Effector memory CD4-positive, alpha-beta T cell (primary cell): ENCODE measurements at regions not wholly inside any gene's neighbourhood (a gene's known extent, or its start where the extent isn't known, plus 50 kb on each side); places are given as distances from the start of the nearest gene placed in this dataset.

Experiments used
- DNase-seq, 3 donors: peaks; one replicate each; pipeline ENCODE4 v3.0.0-alpha.2; 2020
- H3K27ac ChIP-seq: 2 replicates; pipeline ENCODE4 v1.7.0; 2013; ENCODE audit warnings: mild to moderate bottlenecking, low read length, moderate library complexity; ENCODE audit not compliant: insufficient read depth, poor library complexity, severe bottlenecking
- H3K27me3 ChIP-seq: replicated peaks from 2 replicates; pipeline ENCODE4 v1.7.0; 2013; ENCODE audit warnings: mild to moderate bottlenecking, low read length; ENCODE audit not compliant: insufficient read depth, control insufficient read depth, poor library complexity, severe bottlenecking
- H3K36me3 ChIP-seq: 2 replicates; pipeline ENCODE4 v1.7.0; 2013; ENCODE audit warnings: mild to moderate bottlenecking, low read length, moderate library complexity; ENCODE audit not compliant: control insufficient read depth, insufficient read depth
- H3K4me1 ChIP-seq: 2 replicates; pipeline ENCODE4 v1.7.0; 2013; ENCODE audit warnings: low read length, mild to moderate bottlenecking; ENCODE audit not compliant: control insufficient read depth, insufficient read depth, poor library complexity, severe bottlenecking
- H3K4me3 ChIP-seq: 2 replicates; pipeline ENCODE4 v1.7.0; 2013; ENCODE audit warnings: low read length, low read depth, mild to moderate bottlenecking; ENCODE audit not compliant: insufficient read depth, poor library complexity, severe bottlenecking
- H3K9me3 ChIP-seq: 2 replicates; pipeline ENCODE4 v1.7.0; 2013; ENCODE audit warnings: mild to moderate bottlenecking, low read length, moderate library complexity; ENCODE audit not compliant: control insufficient read depth

DNA sequence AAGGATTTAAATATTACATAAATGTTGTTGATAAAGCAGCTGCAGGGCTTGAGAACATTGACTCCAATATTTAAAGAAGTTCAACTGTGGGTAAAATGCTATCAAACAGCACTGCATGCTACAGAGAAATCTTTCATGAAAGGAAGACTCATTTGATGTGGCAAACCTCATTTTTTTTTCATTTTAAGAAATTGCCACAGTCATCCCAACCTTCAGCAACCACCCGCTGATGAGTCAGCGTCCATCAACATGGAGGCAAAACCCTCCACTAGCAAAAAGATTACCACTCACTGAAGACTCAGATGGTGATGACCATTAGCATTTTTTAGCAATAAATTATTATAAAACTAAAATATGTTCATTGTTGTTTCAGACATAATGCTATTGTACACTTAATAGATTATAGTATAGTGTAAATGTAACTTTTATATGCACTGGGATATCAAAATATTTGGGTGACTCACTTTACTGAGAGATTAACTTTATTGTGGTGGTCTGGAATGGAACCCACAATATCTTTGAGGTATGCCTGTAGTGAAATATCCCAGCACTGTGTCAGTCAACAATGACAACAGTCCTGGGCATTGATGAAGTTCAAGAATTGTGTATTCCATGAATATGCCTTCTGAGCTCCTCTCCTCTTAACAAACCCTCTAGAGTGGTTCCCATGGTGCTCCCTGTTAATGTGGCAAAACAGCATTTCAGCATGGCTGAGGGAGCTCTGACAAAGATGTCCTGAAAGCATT, 52.4 kb upstream of the SOX21 start:
- H3K27me3 ChIP-seq = no peaks in the 10 kb centered on the region
- no peak for DNase-seq
- H3K9me3 ChIP-seq = no peaks in the 10 kb centered on the region
- H3K4me3 ChIP-seq = no peak overlapping the region
- H3K27ac ChIP-seq = no peak overlapping the region
- no peaks in the 10 kb centered on the region for H3K4me1 ChIP-seq
- no peaks in the 10 kb centered on the region for H3K36me3 ChIP-seq
